MM.1S (cell line): ENCODE measurements at regions not wholly inside any gene's neighbourhood (a gene's known extent, or its start where the extent isn't known, plus 50 kb on each side); places are given as distances from the start of the nearest gene placed in this dataset.

ENCODE experiments used
- DNase-seq: peaks from one replicate; pipeline ENCODE4 v3.0.0-alpha.2; 2015
- H2AFZ ChIP-seq: fragments of 300-600 bp; sonication (generic); 2 replicates; pipeline ENCODE4 v1.6.0; 2016; ENCODE audit warnings: antibody characterized with exemption, low read length
- H3F3A ChIP-seq: fragments of 300-600 bp; sonication (generic); 2 replicates; pipeline ENCODE4 v1.6.1; 2016; ENCODE audit warnings: mild to moderate bottlenecking, antibody characterized with exemption, low read length, moderate library complexity, mixed read lengths; ENCODE audit not compliant: insufficient read depth
- H3K27ac ChIP-seq: fragments of 300-600 bp; sonication (generic); 2 replicates; pipeline ENCODE4 v1.5.1; 2016; ENCODE audit warnings: mild to moderate bottlenecking, low read length
- H3K27me3 ChIP-seq: fragments of 300-600 bp; sonication (generic); replicated peaks from 2 replicates; pipeline ENCODE4 v1.6.0; 2016; ENCODE audit warnings: low read length; ENCODE audit not compliant: insufficient read depth
- H3K36me3 ChIP-seq: fragments of 300-600 bp; sonication (generic); replicated peaks from 2 replicates; pipeline ENCODE4 v1.6.1; 2016; ENCODE audit warnings: mild to moderate bottlenecking, low read length, mixed read lengths; ENCODE audit not compliant: insufficient read depth
- H3K4me1 ChIP-seq: fragments of 300-600 bp; sonication (generic); 2 replicates; pipeline ENCODE4 v1.6.1; 2016; ENCODE audit warnings: low read length, mixed read lengths
- H3K4me2 ChIP-seq: fragments of 300-600 bp; sonication (generic); 2 replicates; pipeline ENCODE4 v1.6.0; 2016; ENCODE audit warnings: low read depth, low read length
- H3K4me3 ChIP-seq: fragments of 300-600 bp; sonication (generic); 2 replicates; pipeline ENCODE4 v1.5.1; 2016; ENCODE audit warnings: low read length, mixed read lengths
- H3K79me2 ChIP-seq: fragments of 300-600 bp; sonication (generic); 2 replicates; pipeline ENCODE4 v1.6.1; 2016; ENCODE audit warnings: mixed run types, low read length, mixed read lengths
- H3K9ac ChIP-seq: fragments of 300-600 bp; sonication (generic); 2 replicates; pipeline ENCODE4 v1.6.1; 2016; ENCODE audit warnings: low read length, mixed read lengths
- H3K9me2 ChIP-seq: fragments of 300-600 bp; sonication (generic); replicated peaks from 2 replicates; pipeline ENCODE4 v1.6.1; 2016; ENCODE audit warnings: mild to moderate bottlenecking, low read length, mixed read lengths; ENCODE audit not compliant: insufficient read depth
- H3K9me3 ChIP-seq: fragments of 300-600 bp; sonication (generic); replicated peaks from 2 replicates; pipeline ENCODE4 v1.6.1; 2016; ENCODE audit warnings: mild to moderate bottlenecking, low read length, mixed read lengths; ENCODE audit not compliant: insufficient read depth
- H4K20me1 ChIP-seq: fragments of 300-600 bp; sonication (generic); 2 replicates; pipeline ENCODE4 v1.6.1; 2016; ENCODE audit warnings: mild to moderate bottlenecking, low read length, moderate library complexity, mixed read lengths; ENCODE audit not compliant: insufficient read depth
- CTCF ChIP-seq: fragments of 300-600 bp; sonication (generic); IDR thresholded peaks from 2 replicates; pipeline ENCODE4 v1.5.1; 2016; ENCODE audit warnings: antibody characterized with exemption, low read length, mixed read lengths
- EZH2 ChIP-seq: fragments of 300-600 bp; sonication (generic); optimal IDR thresholded peaks from 2 replicates; pipeline ENCODE3; 2017; ENCODE audit warnings: low read depth, mild to moderate bottlenecking, antibody characterized with exemption, low read length, mixed read lengths
- EZH2phosphoT487 ChIP-seq: fragments of 300-600 bp; sonication (generic); IDR thresholded peaks from 2 replicates; pipeline ENCODE4 v1.6.1; 2018; ENCODE audit warnings: antibody characterized with exemption, low read length

GRCh38 chr13:78913656-78914055, 254.7 kb upstream of the OBI1 start:
- no peaks in the 10 kb centered on the region for H3K9me2 ChIP-seq
- no peaks in the 10 kb centered on the region for H3K4me1 ChIP-seq
- no peak overlapping the region for H3K27ac ChIP-seq
- TF ChIP-seq EZH2phosphoT487 = no peak
- no peak for TF ChIP-seq CTCF
- TF ChIP-seq EZH2 = no peak
- H3K9me3 ChIP-seq = no peaks in the 10 kb centered on the region
- no peaks in the 10 kb centered on the region for H3K27me3 ChIP-seq
- no peaks in the 10 kb centered on the region for H3K79me2 ChIP-seq
- no peak overlapping the region for H2AFZ ChIP-seq
- H3F3A ChIP-seq = no peaks in the 10 kb centered on the region
- no peak overlapping the region for H3K9ac ChIP-seq
- H3K4me3 ChIP-seq = no peak overlapping the region
- H4K20me1 ChIP-seq = no peaks in the 10 kb centered on the region
- no peaks in the 10 kb centered on the region for H3K36me3 ChIP-seq
- no peak for DNase-seq
- H3K4me2 ChIP-seq = no peak overlapping the region

- Histone ChIP-seq H3K27ac (no peak overlapping the region), H3K27me3 (no peaks in the 10 kb centered on the region), H3K79me2 (no peaks in the 10 kb centered on the region), H3K9me2 (no peaks in the 10 kb centered on the region), H3K9me3 (no peaks in the 10 kb centered on the region), H3K9ac (no peak overlapping the region), H3F3A (no peaks in the 10 kb centered on the region), H4K20me1 (no peaks in the 10 kb centered on the region), H3K4me2 (no peak overlapping the region), H2AFZ (no peak overlapping the region), H3K4me3 (no peak overlapping the region), H3K4me1 (no peaks in the 10 kb centered on the region), H3K36me3 (no peaks in the 10 kb centered on the region)
- TF ChIP-seq EZH2phosphoT487 (no peak), EZH2 (no peak), CTCF (no peak)
- no peak for DNase-seq
These were observed 251.2 kb upstream of the OBI1 start for GRCh38 chr13:78910147-78910546.

GRCh38 chr13:78909276-78909675, 250.3 kb upstream of the OBI1 start:
- no peak overlapping the region for H3K27ac ChIP-seq

More at GRCh38 chr13:78909276-78909675, 250.3 kb upstream of the OBI1 start:
- no peak overlapping the region for H3K4me2 ChIP-seq
- no peak overlapping the region for H3K4me3 ChIP-seq
- no peak overlapping the region for H3K9ac ChIP-seq
- DNase-seq = no peak
- H4K20me1 ChIP-seq = no peaks in the 10 kb centered on the region
- no peaks in the 10 kb centered on the region for H3K4me1 ChIP-seq
- no peaks in the 10 kb centered on the region for H3K27me3 ChIP-seq
- H3K36me3 ChIP-seq = no peaks in the 10 kb centered on the region
- H3K9me2 ChIP-seq = no peaks in the 10 kb centered on the region
- no peak overlapping the region for H2AFZ ChIP-seq
- H3K9me3 ChIP-seq = no peaks in the 10 kb centered on the region
- TF ChIP-seq EZH2phosphoT487 = no peak
- no peak for TF ChIP-seq EZH2
- no peak for TF ChIP-seq CTCF
- H3F3A ChIP-seq = no peaks in the 10 kb centered on the region
- H3K79me2 ChIP-seq = no peaks in the 10 kb centered on the region
